Spleen (tissue), 11 donors: ENCODE measurements at regions not wholly inside any gene's neighbourhood (a gene's known extent, or its start where the extent isn't known, plus 50 kb on each side); places are given as distances from the start of the nearest gene placed in this dataset.

Source experiments
- DNase-seq: peaks from one replicate; pipeline ENCODE4 v3.0.0-alpha.2; 2020
- H3K27ac ChIP-seq, 8 donors: fragments of 200-600 bp; sonication (generic) in 7 of 8; 1 replicate in 4 of 8; 2 replicates in 4 of 8; pipeline versions ENCODE4 v1.5.0 to v1.8.0; 2016 to 2021; ENCODE audit warnings: inconsistent platforms in 4 of 8, mild to moderate bottlenecking in 4 of 8, moderate library complexity in 1 of 8
- H3K27me3 ChIP-seq, 7 donors: fragments of 200-600 bp; sonication (generic) in 6 of 7; replicated peaks in 1 of 7; 1 replicate in 4 of 7; 2 replicates in 3 of 7; pipeline versions ENCODE4 v1.5.0 to v1.8.0; 2016 to 2021; ENCODE audit warnings: inconsistent platforms in 3 of 7, mild to moderate bottlenecking in 1 of 7
- H3K36me3 ChIP-seq, 6 donors: fragments of 200-600 bp; sonication (generic) in 5 of 6; 1 replicate in 4 of 6; 2 replicates in 2 of 6; pipeline versions ENCODE4 v1.5.0 to v1.8.0; 2016 to 2021; ENCODE audit warnings: inconsistent platforms in 2 of 6
- H3K4me1 ChIP-seq, 6 donors: fragments of 200-600 bp; sonication (generic) in 5 of 6; 1 replicate in 3 of 6; 2 replicates in 3 of 6; pipeline versions ENCODE4 v1.5.0 to v1.8.0; 2016 to 2021; ENCODE audit warnings: inconsistent platforms in 3 of 6
- H3K4me3 ChIP-seq, 8 donors: fragments of 200-600 bp; sonication (generic) in 7 of 8; 1 replicate in 4 of 8; 2 replicates in 4 of 8; pipeline versions ENCODE4 v1.5.0 to v1.8.0; 2016 to 2021; ENCODE audit warnings: inconsistent platforms in 4 of 8, mild to moderate bottlenecking in 4 of 8, moderate library complexity in 2 of 8
- H3K9me3 ChIP-seq, 8 donors: fragments of 200-600 bp; sonication (generic) in 7 of 8; 1 replicate in 4 of 8; 2 replicates in 4 of 8; pipeline versions ENCODE4 v1.5.0 to v1.8.0; 2016 to 2021; ENCODE audit warnings: inconsistent platforms in 4 of 8
- CTCF ChIP-seq, 11 experiments: fragments of 200-600 bp in 7 of 11; fragments of 450-650 bp in 4 of 11; sonication (generic) in 4 of 11; IDR thresholded peaks in 8 of 11; conservative IDR thresholded peaks in 3 of 11; 1 replicate in 7 of 11; 2 replicates in 4 of 11; pipeline versions ENCODE4 v1.4.0 to v1.8.0; 2016 to 2021; ENCODE audit warnings: antibody characterized with exemption in 11 of 11, inconsistent platforms in 4 of 11, mild to moderate bottlenecking in 1 of 11
- POLR2A ChIP-seq, 3 donors: fragments of 450-650 bp; IDR thresholded peaks; one replicate each; pipeline ENCODE4 v1.5.1; 2017; ENCODE audit warnings: antibody characterized with exemption in 3 of 3, mild to moderate bottlenecking in 1 of 3
- POLR2AphosphoS5 ChIP-seq, 3 donors: sonication (generic); formaldehyde crosslinking; IDR thresholded peaks; one replicate each; pipeline ENCODE4 v1.5.1; 2017; ENCODE audit warnings: antibody characterized with exemption in 3 of 3
- WGBS, 5 donors: extraction: QIAGEN DNeasy Blood & Tissue Kit in 3 of 5; methylation state at CpG; one replicate each; pipeline versions ENCODE4 v1.1.5 to v1.1.7; 2013 to 2018; 5-methylcytosine and 5-hydroxymethylcytosine counted together
- intact Hi-C: fragments of 100-400 bp; cut with DNase I; formaldehyde crosslinking; loops from one replicate; pipeline ENCODE4 v1.15.0; 2023; ENCODE audit warnings: low total_unique reads
- donor health status: healthy with polysubstance abuse.
- donor health status: DM: no; HTN: no; CAD: no; lungs with moderate emphysema.
- donor health status: DM: no; HTN: no; CAD: no.
- donor health status: Bipolar disorder and iron deficiency.
- donor health status: healthy.
- donor health status: DM: no; HTN: no; CAD: no.
- donor health status: DM: yes; HTN: yes; CAD: no.

DNA sequence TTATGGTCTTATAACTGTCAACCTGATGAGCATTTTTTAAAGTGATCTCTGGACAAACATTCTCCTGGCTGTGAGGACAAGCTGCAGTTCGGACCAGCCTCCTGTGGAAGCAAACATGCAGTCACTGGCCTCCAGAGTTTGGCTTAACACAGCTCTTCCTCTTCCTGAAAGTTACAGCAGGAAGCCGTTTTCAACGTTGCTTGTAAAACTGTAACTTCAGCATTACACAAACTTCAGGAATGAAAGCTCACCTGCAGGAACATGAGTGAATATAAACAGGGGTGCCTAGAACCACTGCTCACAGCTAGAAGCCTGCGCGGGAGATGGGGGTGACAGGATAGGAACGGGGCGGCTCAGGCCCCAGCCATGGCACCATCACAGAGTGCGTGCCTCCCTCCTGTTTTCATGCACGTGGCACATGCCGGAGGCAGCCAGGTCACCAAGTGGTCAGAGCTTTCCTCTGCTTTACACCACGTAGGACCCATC, 292.9 kb upstream of the PITRM1 start:
- peaks cover 5 to 56% (median 35%) of the 10 kb centered on the region in 6 donors for H3K4me1 ChIP-seq
- no peak for DNase-seq
- intact Hi-C loops = no loop called here
- 58 to 65% (median 63%) methylated on average over 11 of the region's 11 CpGs for WGBS, 5 donors
- peak overlapping the region in 1 of 8 donors; percentile 14 for H3K4me3 ChIP-seq
- H3K9me3 ChIP-seq = no peaks in the 10 kb centered on the region
- H3K36me3 ChIP-seq = no peaks in the 10 kb centered on the region
- TF ChIP-seq POLR2A (IDR thresholded peaks at IDR 0.05) (no peak), POLR2AphosphoS5 (IDR thresholded peaks at IDR 0.05) (peak in 2 of 3 donors; percentile 44 to 62)
- peak overlapping the region; percentile 59 to 86 (median 80) for H3K27ac ChIP-seq
- H3K27me3 ChIP-seq = no peaks in the 10 kb centered on the region

DNA sequence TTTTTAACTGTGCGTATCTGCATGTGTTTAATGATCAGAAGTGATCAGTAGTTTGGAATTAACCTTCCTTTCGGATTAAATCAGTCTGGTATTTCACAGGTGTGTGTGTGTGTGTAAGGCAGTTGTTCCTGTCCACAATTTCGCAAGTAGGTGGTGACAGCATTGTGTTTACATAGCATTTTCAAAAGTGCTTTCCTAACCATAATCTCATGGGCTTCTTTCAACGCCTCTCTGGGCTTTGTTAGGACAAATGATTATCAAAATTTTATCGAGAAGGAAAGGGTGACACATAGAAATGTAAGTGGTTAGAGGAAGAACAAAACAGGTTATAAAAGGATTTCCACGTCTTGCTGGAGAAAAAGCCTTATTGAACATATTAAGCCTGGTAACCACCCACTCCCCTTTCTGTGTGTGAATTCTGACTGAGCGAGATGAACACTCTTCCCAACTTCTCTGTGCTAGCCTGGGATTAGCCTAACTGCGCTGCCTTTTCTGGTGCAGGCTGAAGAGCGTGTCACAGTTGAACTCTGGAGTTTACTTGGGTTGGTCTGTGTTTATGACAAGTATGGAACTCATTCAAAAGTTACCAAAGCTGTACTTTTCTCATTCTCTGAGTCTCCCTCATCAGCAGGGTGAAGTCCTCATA, 292.3 kb upstream of the PITRM1 start:
- Histone ChIP-seq H3K9me3 (no peaks in the 10 kb centered on the region), H3K36me3 (no peaks in the 10 kb centered on the region), H3K4me3 (peak overlapping the region in 1 of 8 donors; percentile 14), H3K4me1 (peaks cover 5 to 51% (median 35%) of the 10 kb centered on the region in 6 donors), H3K27me3 (no peaks in the 10 kb centered on the region), H3K27ac (peak overlapping the region; percentile 59 to 86 (median 80))
- DNase-seq = no peak
- intact Hi-C loops = no loop called here
- TF ChIP-seq CTCF (IDR thresholded peaks at IDR 0.05 in 8 of 11, conservative IDR thresholded peaks at IDR 0.05 in 3 of 11) = no peak
- no peak for TF ChIP-seq POLR2A (IDR thresholded peaks at IDR 0.05)
- TF ChIP-seq POLR2AphosphoS5 (IDR thresholded peaks at IDR 0.05) = no peak
- WGBS, 5 donors = 66 to 87% (median 77%) methylated on average over 9 of the region's 9 CpGs

GRCh38 chr10:3460420-3461128, 288.0 kb upstream of the PITRM1 start:
- Histone ChIP-seq H3K4me1 (peaks cover 0 to 16% (median 11%) of the 10 kb centered on the region in 6 donors), H3K4me3 (no peak overlapping the region), H3K27me3 (no peaks in the 10 kb centered on the region), H3K9me3 (no peaks in the 10 kb centered on the region), H3K27ac (no peak overlapping the region), H3K36me3 (no peaks in the 10 kb centered on the region)
- WGBS, 5 donors = 84 to 94% (median 89%) methylated on average over 6 of the region's 6 CpGs
- DNase-seq = no peak
- intact Hi-C loops = no loop called here
- no peak for TF ChIP-seq CTCF (IDR thresholded peaks at IDR 0.05 in 8 of 11, conservative IDR thresholded peaks at IDR 0.05 in 3 of 11)
- no peak for TF ChIP-seq POLR2AphosphoS5 (IDR thresholded peaks at IDR 0.05)
- no peak for TF ChIP-seq POLR2A (IDR thresholded peaks at IDR 0.05)

GRCh38 chr10:3455385-3456334, 283.1 kb upstream of the PITRM1 start:
- TF ChIP-seq CTCF (IDR thresholded peaks at IDR 0.05 in 8 of 11, conservative IDR thresholded peaks at IDR 0.05 in 3 of 11) (no peak), POLR2AphosphoS5 (IDR thresholded peaks at IDR 0.05) (peak in 1 of 3 donors; percentile 43)
- intact Hi-C loops = no loop called here
- 54 to 65% (median 56%) methylated on average over 13 of the region's 13 CpGs for WGBS, 5 donors
- Histone ChIP-seq H3K4me3 (peak overlapping the region in 1 of 8 donors; percentile 1), H3K27ac (peak overlapping the region in 5 of 8 donors; percentile 21 to 62 (median 47)), H3K4me1 (peaks cover 8 to 40% (median 19%) of the 10 kb centered on the region in 6 donors), H3K27me3 (no peaks in the 10 kb centered on the region), H3K36me3 (no peaks in the 10 kb centered on the region), H3K9me3 (no peaks in the 10 kb centered on the region)
- DNase-seq = no peak
